Stimulated activated CD4-positive, alpha-beta T cell treated with anti-CD3 and anti-CD28 coated beads, Interleukin-15, amount 100 ng/mL, for 1 hour (primary cell): ENCODE measurements at regions not wholly inside any gene's neighbourhood (a gene's known extent, or its start where the extent isn't known, plus 50 kb on each side); places are given as distances from the start of the nearest gene placed in this dataset.
A peak's percentile ranks its signal among the peaks of the same experiment; 100 is the strongest.

Experiments used
- DNase-seq, 2 donors: peaks; one replicate each; pipeline ENCODE4 v3.0.0-alpha.2; 2020; ENCODE audit warnings: low read depth in 1 of 2, low spot score in 1 of 2

DNA sequence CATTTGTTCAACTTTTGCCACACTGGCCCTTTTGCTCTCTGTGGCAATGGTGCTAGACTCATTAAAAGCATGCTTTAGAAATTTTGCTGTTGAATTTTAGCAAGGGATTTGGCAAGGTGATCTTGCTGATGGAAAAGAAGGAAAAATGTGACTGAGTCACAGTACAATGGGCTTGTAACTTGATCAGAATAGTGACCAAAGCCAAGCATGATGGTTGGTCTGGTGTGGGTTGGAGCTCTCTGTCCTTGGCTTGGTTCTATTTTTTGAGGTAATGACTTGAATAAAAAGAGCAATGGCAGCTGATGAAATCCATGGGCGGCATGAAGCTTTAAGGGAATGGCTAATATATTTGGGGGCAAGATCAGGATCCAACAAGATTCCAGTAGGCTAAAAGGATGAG lies 114.4 kb upstream of the ZNF366 start:
- no peak for DNase-seq

DNA sequence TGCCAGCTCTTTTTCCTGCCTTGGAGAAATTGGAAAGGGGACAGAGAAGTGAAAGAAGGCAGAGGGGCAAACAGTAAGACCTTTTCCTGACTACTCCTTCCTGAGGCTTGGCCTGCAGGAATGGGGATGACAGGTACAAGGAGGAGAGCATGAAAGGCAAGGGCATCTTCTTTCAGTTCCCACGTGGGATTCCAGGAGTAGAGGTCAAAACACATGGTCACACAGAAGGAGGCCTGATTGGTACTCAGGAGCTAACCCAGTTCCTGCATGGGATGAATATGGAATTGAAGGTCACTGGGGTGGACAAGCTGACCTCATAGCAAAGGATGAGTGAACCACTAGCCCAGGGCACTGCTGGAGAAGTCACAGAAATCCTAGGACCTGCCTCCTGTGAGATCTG lies 112.5 kb upstream of the ZNF366 start:
- DNase-seq = no peak

DNA sequence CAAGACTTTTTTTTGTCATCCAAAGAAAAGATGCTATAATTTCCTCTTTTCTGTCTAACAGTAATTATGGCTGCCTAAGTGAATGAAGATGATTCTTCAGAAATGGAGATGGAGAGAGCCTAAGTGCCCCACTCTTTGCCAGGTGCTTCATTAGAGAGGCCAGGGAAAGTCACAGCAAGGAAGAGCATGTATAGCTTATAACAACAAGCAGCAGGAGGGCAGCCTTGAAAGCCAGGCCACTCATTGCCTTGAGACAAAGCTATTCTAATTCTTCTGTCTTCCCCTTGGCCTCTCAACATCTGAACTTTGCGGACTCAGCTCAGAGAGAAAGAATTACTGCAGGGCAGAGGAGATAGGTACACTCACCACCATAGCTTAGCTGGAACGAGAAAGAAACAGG lies 112.0 kb upstream of the ZNF366 start:
- no peak for DNase-seq

DNA sequence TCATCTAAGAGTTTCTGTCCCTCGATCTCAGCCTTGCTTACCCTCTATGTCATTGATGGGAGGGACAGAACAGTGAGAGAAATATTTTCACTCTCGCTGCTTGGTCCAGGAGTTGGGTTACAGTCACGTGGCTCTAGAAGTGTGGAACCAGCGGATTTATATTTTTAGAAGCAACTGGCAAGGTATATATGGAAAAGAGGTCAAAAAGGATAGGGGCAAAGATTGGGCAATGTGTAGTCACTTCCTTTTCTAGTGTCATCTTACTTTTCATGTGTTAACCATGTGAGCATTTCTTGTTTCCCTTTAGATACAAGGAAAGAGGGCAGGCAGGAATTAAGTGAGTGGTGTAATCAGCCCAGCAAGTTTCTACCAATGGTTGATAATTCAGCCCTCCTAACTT lies 111.5 kb upstream of the ZNF366 start:
- DNase-seq = no peak

DNA sequence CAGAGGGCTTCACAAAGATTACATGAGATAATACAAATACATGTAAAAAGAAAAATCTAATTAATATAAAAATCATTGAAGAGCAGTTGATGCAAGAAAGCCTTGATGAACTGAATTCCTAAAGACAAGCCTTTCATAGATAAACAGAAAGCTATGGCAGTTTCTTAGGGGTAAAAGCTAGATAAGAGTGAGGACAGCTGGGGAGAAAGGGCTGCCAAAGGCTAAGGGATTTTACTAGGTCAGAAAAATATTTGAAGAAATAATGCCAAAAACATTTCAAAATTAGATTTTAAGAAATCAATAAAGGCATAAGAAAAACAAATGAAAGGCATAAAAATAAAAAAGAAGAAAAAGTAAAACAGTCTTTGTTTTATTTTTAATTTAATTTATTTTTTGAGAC lies 107.9 kb upstream of the ZNF366 start:
- DNase-seq = no peak

DNA sequence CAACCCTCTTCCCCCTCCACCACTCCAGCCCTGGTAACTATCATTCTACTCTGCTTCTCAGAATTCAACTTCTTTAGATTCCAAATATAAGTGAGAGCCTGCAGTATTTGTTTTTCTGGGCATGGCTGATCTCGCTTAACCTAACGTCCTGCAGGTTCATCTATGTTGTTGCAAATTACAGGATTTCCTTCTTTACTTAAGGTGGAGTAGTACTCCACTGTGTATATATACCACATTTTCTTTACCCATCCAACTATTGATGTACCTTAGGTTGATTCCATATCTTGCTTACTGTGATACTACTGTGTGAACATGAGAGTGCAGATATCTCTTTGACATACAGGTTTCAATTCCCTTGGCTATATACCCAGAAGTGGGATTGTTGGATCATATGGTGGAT lies 106.3 kb upstream of the ZNF366 start:
- DNase-seq = no peak

DNA sequence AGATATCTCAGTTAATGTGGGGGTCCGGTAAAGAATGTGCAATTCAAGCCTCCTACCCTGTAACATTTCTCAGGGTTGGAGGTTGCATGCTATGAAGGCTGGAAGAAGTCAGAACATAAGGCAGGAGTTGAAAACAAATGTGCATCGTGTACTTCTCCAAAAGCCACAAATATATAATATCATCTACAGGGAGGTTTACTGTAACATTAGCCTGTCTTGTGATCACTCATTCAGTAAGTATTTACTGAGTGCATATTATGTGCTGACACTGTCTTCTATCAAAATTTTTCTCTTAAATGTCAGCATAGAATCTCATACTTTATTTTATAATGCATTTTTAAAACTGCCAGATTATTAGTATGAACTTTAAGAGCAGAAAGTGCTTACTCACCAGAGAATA lies 105.6 kb upstream of the ZNF366 start:
- DNase-seq = no peak

DNA sequence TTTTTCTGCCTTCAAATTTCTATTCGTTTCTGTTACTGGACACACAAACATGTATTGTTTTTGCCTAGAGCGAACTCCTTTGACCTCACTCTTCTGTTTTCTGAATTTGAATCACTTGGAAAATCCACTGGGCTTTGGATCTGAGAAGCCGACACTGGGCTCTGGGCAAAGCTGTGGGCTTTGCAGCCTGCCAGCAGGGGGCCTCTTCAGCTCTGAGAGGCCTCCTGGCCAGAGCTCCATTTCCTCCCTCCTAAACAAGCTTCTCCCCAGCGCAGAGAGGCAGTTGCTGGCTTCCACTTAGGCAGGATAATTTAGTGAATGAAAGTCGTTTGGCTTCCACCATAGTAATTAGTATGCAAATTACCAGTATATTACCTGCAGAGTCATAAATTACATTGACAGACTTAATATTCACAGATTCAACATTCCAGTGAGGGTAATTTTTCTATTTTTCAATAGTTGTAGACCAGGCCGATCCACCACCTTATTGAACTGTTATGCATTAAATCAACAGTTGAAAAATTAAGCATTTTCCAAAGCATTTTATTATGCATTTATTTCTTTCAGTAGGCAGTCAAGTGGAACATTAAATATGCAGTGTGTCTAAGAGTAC lies 104.0 kb upstream of the ZNF366 start:
- peak in 1 of 2 donors; percentile 15 for DNase-seq

DNA sequence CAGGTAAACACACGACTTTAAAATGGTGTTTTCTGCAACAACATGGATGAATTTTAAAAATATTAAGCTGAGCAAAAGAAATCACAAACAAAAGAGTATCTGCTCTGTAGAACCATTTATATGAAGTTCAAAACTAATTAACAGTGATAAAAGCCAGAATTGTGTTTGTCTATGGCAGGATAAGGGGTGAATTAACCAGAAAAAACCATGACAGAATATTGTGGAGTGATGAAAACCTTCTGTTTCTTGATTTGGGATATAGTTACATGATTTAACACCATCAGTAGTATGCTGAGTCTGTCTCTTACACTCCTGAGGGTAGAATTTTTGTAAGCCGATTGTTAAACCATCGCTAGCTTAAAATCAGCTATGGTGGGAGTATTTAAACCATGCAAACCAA lies 101.7 kb upstream of the ZNF366 start:
- DNase-seq = no peak

DNA sequence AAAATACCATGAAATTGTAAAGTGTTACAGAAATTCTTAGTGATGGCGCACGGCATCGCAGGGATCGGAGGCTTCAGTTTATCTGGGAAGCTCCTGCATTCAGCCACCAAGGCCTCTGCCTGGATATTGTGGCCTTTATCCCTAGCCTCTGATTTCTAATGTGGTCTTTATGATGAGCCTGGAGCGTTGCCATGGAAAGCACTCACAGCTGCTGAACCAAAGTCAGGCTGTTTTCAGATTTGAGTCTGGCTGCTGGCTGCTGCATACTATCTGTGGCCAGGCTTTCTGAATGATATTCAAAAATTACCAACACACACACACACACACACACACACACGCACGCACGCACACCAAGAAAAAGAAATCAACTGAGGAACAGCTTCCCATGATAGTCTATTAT lies 101.1 kb upstream of the ZNF366 start:
- no peak for DNase-seq

DNA sequence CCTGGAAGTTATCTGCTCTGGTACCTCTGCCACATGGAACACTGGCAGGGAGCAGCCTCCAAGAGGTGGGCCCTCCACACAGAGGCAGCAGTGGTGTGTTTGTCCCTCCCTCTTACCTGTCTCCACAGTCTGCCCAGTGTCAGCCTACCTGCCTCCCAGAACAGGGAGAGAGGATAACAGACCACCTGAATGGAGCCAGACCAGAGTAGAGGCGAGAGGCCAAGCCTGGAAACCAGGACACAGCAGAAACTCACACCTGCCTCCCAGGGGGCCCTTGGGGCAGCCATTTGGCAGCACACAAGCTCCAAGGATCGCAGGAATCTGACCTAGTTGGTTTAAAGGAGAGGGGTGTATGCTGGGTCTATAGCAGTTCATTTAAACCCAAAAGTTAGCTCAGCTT lies 100.2 kb upstream of the ZNF366 start:
- no peak for DNase-seq

DNA sequence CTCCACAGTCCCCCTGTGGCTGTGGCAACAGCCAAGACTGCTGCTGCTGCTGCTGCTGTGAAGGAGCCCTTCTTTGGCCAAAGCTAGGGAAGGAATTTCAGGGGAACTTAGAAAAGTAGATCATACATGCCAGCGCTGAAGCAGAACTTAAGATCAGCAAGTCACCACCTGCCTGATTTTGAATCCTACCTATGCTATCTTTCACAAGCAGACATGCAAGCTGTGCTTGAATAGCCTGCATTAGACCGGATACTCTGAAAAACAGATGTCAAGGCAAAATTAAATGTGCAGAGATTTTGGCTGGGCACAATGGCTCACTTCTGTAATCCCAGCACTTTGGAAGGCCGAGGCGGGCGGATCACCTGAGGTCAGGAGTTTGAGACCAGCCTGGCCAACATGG lies 99.3 kb upstream of the ZNF366 start:
- DNase-seq = no peak

DNA sequence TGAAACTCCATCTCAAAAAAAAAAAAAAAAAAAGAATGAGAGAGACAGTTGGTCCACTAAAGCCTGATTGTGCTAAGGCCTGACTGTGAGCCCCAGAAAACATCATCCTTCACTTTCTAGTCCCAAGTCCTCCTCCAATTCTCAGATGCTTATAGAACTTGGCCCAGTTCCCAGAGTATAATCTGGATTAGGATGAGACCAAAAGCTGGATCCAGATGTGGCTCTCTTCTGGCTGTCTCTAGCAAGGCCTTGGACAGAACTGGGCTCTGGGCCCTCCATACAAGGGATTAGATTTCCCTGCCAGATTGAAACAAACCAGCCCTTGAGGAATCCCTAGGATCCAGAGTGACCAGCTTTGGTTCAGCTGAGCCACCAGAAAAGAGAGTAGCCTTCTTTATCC lies 98.4 kb upstream of the ZNF366 start:
- DNase-seq = no peak

DNA sequence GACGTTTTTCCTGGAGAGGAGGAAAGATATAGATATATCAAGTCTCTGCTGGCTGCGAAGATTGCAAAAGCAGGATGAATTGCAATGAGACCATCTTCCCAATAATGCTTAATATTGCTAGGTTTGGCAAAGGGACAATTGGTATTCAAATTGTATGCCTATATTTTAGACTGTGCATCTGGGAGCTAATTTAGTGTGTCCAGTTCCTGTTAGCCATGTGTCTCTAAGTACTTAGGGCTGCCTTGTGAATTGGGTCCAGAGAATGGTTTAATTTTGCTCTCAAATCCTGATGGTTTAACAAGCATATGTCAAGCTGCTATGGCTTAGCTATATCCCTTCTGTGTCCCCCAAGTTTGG lies 97.6 kb upstream of the ZNF366 start:
- DNase-seq = no peak

DNA sequence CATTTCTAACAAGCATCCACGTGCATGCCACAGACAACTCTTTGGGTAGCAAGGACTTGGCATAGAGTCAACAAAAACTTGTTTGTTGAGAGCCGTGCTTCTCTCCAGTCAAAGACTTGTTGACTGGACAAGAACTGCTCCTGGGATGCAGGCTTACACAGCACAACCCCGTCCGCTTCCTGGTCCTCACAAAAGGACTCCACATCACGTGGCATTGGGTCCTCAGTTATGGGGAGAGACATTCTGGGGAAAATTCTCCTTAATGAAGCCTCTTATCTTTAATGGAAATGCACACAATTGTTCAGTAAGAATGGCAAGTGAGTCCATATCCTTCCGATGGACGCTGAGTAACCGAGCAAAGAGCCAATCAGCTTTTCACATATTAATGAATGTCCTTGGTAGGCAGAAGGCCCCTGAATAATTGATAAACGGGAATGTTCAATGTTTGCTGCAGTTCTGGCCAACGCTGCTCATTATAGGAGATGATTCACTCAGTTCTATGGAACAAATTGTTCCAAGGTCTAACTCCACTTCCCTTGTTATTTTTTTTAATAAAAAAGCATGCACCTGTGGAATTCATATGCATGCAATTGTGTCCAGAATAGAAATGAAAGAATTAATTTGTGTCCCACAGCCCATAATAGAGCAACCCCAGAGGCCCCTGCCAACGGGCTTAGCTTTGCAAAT lies 97.0 kb upstream of the ZNF366 start:
- DNase-seq = no peak

DNA sequence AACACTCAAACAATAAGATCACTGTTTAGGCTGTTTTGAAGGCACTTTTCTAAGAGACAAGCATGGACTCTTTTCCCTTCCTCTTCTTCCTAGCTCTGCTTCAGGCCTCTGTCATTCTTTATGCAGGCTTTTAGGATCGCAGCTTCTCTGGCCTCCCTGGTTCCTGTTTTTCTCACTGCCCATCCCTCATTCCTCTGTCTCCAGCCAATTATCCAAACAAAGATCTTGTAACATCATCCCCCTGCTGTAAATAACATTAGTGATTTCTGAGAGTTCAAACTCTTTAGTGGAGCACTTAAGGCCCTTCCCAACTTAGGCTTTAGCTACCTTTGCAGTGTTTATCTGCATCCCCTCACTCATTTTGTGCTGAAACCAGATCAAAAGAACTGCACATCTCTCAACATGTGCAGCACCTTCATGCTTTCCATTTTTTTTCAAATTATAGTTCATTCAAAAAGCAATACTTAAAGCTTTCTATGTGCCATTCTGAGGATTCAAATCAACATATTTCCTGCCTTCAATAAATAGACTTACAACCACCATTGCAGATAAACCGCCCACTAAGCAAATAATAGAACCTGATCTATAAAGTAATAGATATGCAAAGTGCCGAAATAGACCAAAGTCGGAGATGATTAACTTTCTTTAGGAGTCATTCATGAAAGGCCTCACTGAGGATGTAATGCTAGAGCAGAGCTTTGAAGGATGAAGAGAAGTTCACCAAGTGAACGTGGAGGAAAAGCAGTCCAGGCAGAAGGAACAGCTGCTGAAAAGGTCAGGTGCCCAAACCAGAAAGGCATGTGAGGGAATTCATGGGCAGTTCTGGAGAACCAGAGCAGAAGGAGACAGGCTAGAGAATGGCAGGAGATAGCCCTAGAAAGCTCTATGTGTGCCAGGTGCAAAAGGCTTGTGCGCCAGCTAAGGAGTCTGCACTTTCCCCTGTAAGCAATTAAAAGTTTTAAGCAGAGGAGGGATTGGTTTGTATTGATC lies 95.8 kb upstream of the ZNF366 start:
- no peak for DNase-seq

DNA sequence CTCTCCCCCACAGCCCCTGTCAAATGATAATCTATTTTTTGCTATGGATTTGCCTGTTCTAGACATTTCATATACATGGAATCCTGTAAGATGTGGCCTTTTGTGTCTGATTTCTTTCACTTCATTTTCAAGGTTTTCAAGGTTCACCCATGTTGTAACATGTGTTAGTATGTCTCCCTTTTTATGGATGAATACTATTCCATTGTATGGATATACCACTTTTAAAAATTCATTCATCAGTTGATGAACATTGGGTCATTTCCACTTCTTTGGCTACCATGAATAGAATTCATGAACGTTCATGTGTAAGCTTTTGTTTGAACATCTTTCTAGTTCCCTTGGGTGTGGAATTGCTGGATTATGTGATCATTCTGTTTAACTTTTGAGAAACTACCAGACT lies 94.7 kb upstream of the ZNF366 start:
- no peak for DNase-seq

DNA sequence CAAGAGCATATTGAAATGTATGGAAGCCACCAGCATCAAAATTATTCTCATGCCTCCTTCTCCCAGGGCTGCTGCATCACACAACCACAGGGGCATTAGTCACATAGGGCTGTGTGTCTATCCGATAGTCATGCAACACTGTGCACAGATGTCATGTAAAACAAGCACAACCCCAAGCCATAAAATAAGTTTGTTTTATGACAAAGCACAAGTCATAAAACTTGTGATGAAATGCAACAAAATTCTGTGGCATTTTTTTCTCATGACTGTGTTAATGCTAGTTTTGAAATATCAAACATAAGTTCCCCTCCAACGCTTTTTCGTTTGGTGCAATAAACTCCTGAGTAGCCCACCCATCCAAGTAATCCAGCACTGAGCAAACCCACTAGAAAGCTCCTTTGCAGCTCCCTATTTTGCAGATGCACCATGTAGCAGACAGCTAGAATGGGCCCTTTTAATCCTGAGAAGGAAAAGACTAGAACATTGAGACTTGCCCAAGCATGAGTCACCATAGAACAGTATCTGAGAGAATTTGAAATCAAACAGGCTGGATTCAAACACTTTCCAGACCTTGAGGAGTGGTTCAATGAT lies 93.3 kb upstream of the ZNF366 start:
- DNase-seq = no peak

DNA sequence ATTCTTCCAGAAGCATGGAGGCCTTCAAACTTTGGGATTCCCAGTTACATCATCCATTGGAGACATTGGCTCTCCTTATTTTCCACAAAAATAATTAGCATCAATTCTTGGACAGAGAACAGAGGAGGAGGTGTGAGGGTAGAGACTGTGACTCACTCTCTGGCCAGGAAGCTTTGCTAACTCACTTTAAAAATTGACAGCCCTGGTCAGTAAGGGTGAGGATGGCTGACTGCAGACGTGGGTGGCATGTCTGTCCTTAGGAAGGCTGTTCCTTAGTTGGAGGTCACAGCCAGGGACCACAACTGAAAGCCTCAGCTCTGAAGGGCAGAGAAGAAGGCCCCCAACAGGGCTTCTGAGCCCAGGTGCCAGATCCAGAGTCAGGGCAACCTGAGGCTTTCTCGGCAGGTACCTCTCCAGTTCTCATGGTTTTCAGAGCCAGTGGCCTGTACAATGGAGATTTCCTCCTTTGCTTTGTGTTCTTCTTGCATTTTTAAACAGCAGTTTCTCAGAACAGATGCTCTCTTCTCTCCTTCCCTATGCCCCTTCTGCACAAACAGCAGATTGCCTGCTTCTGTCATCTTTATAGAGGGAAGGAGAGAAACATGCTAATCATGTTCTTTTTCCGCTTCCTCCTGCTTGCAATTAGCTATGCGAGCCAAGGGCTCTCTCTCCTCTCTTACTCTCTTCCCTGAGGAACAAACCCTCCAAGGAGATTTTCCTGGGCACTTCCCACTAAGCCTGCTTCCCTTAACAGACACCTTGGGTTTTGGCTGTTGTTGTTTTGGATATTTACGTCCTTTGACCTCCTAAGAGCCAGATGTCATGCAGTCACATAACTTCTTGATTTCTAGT lies 92.5 kb upstream of the ZNF366 start:
- DNase-seq = no peak

DNA sequence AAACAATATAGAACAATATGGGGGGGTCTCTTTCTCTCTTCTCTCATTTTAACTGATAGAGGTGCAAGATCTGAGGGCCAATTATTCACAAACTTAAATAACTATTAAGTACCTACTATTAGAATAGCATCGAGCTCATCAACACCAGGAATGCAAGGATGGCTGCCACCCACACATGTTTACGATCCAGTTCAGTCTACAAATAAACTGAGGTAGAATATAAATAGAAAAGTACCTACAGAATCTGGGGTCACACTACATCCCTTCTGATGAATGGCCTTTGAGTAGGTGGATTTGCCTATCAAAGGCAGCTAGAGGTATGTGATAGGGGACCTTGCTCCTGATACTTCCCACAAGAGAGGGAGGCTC lies 91.8 kb upstream of the ZNF366 start:
- DNase-seq = no peak
